Heart left ventricle (tissue), 13 donors: ENCODE measurements at regions not wholly inside any gene's neighbourhood (a gene's known extent, or its start where the extent isn't known, plus 50 kb on each side); places are given as distances from the start of the nearest gene placed in this dataset.

Source experiments
- CTCF ChIP-seq, 12 donors: fragments of 200-600 bp; sonication (generic) in 4 of 12; IDR thresholded peaks; one replicate each; pipeline versions ENCODE4 v1.5.0 to v1.8.0; 2018 to 2022; ENCODE audit warnings: antibody characterized with exemption in 12 of 12, mild to moderate bottlenecking in 5 of 12
- POLR2A ChIP-seq, 2 donors: fragments of 450-650 bp; IDR thresholded peaks; one replicate each; pipeline ENCODE4 v1.6.1; 2017; ENCODE audit warnings: antibody characterized with exemption in 2 of 2, mild to moderate bottlenecking in 2 of 2, moderate library complexity in 2 of 2
- donor health status: ischemic (EF 13 %, LVEDD 7.1; RV severe dilation, severe dysfunction).
- donor health status: DM: no; HTN: yes; CAD: no.
- donor health status: DM: no; HTN: no; CAD: no.
- donor health status: ischemic (EF 25% LVEDD 6.9; RV normal size, moderate dysfunction).
- donor health status: ischemic (EF 25% LVEDD 5.7; RV mildly dilated, moderate dysfunction).
- donor health status: ischemic (EF 35%, LVEDD 5.7; RV mildly dilated, moderate dysfunction).
- donor health status: nonischemic (EF 11% LVEDD 7.7; RV severe dilation, severe dysfunction).
- donor health status: DM: yes; HTN: yes; CAD: no.
- donor health status: PGD.
- donor health status: ischemic (EF 29% LVEDD 5.4; RV normal size, mild dysfunction).
- donor health status: nonischemic (EF 23%, LVEDD 6.1; RV moderate dilation, normal function).

- TF ChIP-seq POLR2A (IDR thresholded peaks at IDR 0.05) (no peak), CTCF (IDR thresholded peaks at IDR 0.05) (no peak)
Observed at GRCh38 chr6:14936861-14937260, 309.0 kb upstream of the JARID2 start.
